IMR-90 (cell line): ENCODE measurements at regions not wholly inside any gene's neighbourhood (a gene's known extent, or its start where the extent isn't known, plus 50 kb on each side); places are given as distances from the start of the nearest gene placed in this dataset.

Experiments
- ATAC-seq: fragments of 200-7000 bp; cut with Tn5 transposase; 2 replicates; pipeline ENCODE4 v1.9.1; 2020; ENCODE audit warnings: low read depth, mild to moderate bottlenecking, moderate library complexity
- BruUV-seq: library from RNA; stranded (reverse); fragments of 400-500 nt; replicated peaks from 2 replicates; lab custom pipeline; 2021; lab: Mats Ljungman, UMichigan
- CTCF ChIA-PET: fragments of 300-600 bp; formaldehyde crosslinking; extraction: SDS; loops from one replicate; lab custom pipeline; 2021; ENCODE audit warnings: antibody characterized with exemption; lab: Yijun Ruan, JAX
- POLR2A ChIA-PET: fragments of 300-600 bp; sonication (Branson Sonifier 250); formaldehyde crosslinking; loops from one replicate; lab custom pipeline; 2022; ENCODE audit warnings: antibody characterized with exemption; ENCODE audit not compliant: unreplicated experiment; lab: Charles Lee
- DNase-seq: peaks from one replicate; pipeline ENCODE4 v3.0.0; 2013
- H2AFZ ChIP-seq: replicated peaks from 2 replicates; pipeline ENCODE3; 2013; ENCODE audit warnings: low read length, mild to moderate bottlenecking; ENCODE audit not compliant: poor library complexity
- H2AK5ac ChIP-seq: 2 replicates; pipeline ENCODE4 v1.6.1; 2013; ENCODE audit warnings: low read depth, low read length, inconsistent platforms
- H2AK9ac ChIP-seq: replicated peaks from 2 replicates; pipeline ENCODE3; 2013; ENCODE audit warnings: mild to moderate bottlenecking, low read depth, low read length, moderate library complexity; ENCODE audit not compliant: poor library complexity
- H2BK120ac ChIP-seq: 2 replicates; pipeline ENCODE4 v1.6.1; 2013; ENCODE audit warnings: low read depth, low read length, inconsistent platforms
- H2BK15ac ChIP-seq: 3 replicates; pipeline ENCODE4 v1.6.1; 2013; ENCODE audit warnings: low read depth, low read length, inconsistent platforms
- H2BK20ac ChIP-seq: 2 replicates; pipeline ENCODE4 v1.6.1; 2013; ENCODE audit warnings: low read depth, mild to moderate bottlenecking, inconsistent platforms, low read length, moderate library complexity
- H2BK5ac ChIP-seq: 2 replicates; pipeline ENCODE4 v1.6.1; 2013; ENCODE audit warnings: mild to moderate bottlenecking, low read depth, low read length, inconsistent platforms; ENCODE audit not compliant: poor library complexity, severe bottlenecking
- H3K14ac ChIP-seq: replicated peaks from 2 replicates; pipeline ENCODE4 v1.6.1; 2013; ENCODE audit warnings: low read depth, low read length, inconsistent platforms
- H3K18ac ChIP-seq: 2 replicates; pipeline ENCODE4 v1.6.1; 2013; ENCODE audit warnings: low read depth, low read length, control low read depth
- H3K23ac ChIP-seq: 2 replicates; pipeline ENCODE4 v1.6.1; 2013; ENCODE audit warnings: low read depth, low read length, inconsistent platforms
- H3K27ac ChIP-seq: 2 replicates; pipeline ENCODE4 v1.5.1; 2013; ENCODE audit warnings: mild to moderate bottlenecking, control low read depth, low read length; ENCODE audit not compliant: insufficient read depth
- H3K27me3 ChIP-seq: 2 replicates; pipeline ENCODE4 v1.6.1; 2013; ENCODE audit warnings: low read length; ENCODE audit not compliant: control insufficient read depth, insufficient read depth
- H3K36me3 ChIP-seq: 2 replicates; pipeline ENCODE4 v1.6.1; 2013; ENCODE audit warnings: low read length, mixed read lengths; ENCODE audit not compliant: control insufficient read depth, insufficient read depth
- H3K4ac ChIP-seq: 2 replicates; pipeline ENCODE4 v1.6.1; 2013; ENCODE audit warnings: low read depth, low read length, inconsistent platforms
- H3K4me1 ChIP-seq: 2 replicates; pipeline ENCODE4 v1.6.1; 2013; ENCODE audit warnings: low read length, mixed read lengths; ENCODE audit not compliant: control insufficient read depth, insufficient read depth
- H3K4me2 ChIP-seq: 2 replicates; pipeline ENCODE4 v1.6.1; 2013; ENCODE audit warnings: low read depth, mild to moderate bottlenecking, control low read depth, low read length, moderate library complexity
- H3K4me3 ChIP-seq: 2 replicates; pipeline ENCODE4 v1.5.1; 2013; ENCODE audit warnings: low read depth, mild to moderate bottlenecking, control low read depth, low read length, moderate library complexity; ENCODE audit not compliant: insufficient read depth
- H3K56ac ChIP-seq: 2 replicates; pipeline ENCODE4 v1.6.1; 2013; ENCODE audit warnings: low read length, inconsistent platforms; ENCODE audit not compliant: insufficient read depth; ENCODE audit errors: extremely low read depth
- H3K79me1 ChIP-seq, 2 experiments: 2 replicates each; pipeline ENCODE4 v1.6.1; 2013; ENCODE audit warnings: low read length in 2 of 2, inconsistent platforms in 1 of 2, low read depth in 1 of 2
- H3K9ac ChIP-seq: 2 replicates; pipeline ENCODE4 v1.6.1; 2013; ENCODE audit warnings: low read depth, low read length, control low read depth
- H3K9me1 ChIP-seq: 2 replicates; pipeline ENCODE4 v1.6.1; 2013; ENCODE audit warnings: low read length, inconsistent platforms; ENCODE audit not compliant: insufficient read depth
- H3K9me3 ChIP-seq: 2 replicates; pipeline ENCODE4 v1.6.1; 2013; ENCODE audit warnings: low read length; ENCODE audit not compliant: control insufficient read depth, insufficient read depth
- H4K20me1 ChIP-seq: 2 replicates; pipeline ENCODE4 v1.6.1; 2013; ENCODE audit warnings: low read length, inconsistent platforms; ENCODE audit not compliant: insufficient read depth
- H4K5ac ChIP-seq: 2 replicates; pipeline ENCODE4 v1.6.1; 2013; ENCODE audit warnings: mild to moderate bottlenecking, low read depth, low read length, control low read depth
- H4K8ac ChIP-seq, 2 experiments: 2 replicates each; pipeline ENCODE4 v1.6.1; 2013; ENCODE audit warnings: low read depth in 2 of 2, low read length in 2 of 2, control low read depth in 1 of 2, inconsistent platforms in 1 of 2
- H4K91ac ChIP-seq: 2 replicates; pipeline ENCODE4 v1.6.1; 2013; ENCODE audit warnings: low read depth, low read length, inconsistent platforms; ENCODE audit not compliant: insufficient read depth
- BHLHE40 ChIP-seq: fragments of 150-350 bp; IDR thresholded peaks from 2 replicates; pipeline ENCODE4 v1.6.1; 2016; ENCODE audit warnings: mild to moderate bottlenecking, low read depth, low read length
- CEBPB ChIP-seq: IDR thresholded peaks from 2 replicates; pipeline ENCODE4 v1.6.1; 2012; ENCODE audit warnings: low read depth, low read length, improper control_type of control experiment
- CTCF ChIP-seq: conservative IDR thresholded peaks from 2 replicates; pipeline ENCODE4 v1.5.1; 2012; ENCODE audit warnings: mild to moderate bottlenecking, low read depth, low read length, improper control_type of control experiment
- FOS ChIP-seq: fragments of 150-350 bp; IDR thresholded peaks from 2 replicates; pipeline ENCODE4 v1.6.1; 2016; ENCODE audit warnings: low read depth, low read length
- MAFK ChIP-seq: IDR thresholded peaks from 2 replicates; pipeline ENCODE4 v1.6.1; 2012; ENCODE audit warnings: low read depth, low read length, improper control_type of control experiment
- MXI1 ChIP-seq: IDR thresholded peaks from 2 replicates; pipeline ENCODE4 v1.6.1; 2012; ENCODE audit warnings: low read depth, mild to moderate bottlenecking, low read length, moderate library complexity, borderline replicate concordance
- NFE2L2 ChIP-seq: fragments of 150-350 bp; IDR thresholded peaks from 2 replicates; pipeline ENCODE4 v1.6.1; 2016; ENCODE audit warnings: low read depth, mild to moderate bottlenecking, low read length
- POLR2A ChIP-seq: IDR thresholded peaks from 2 replicates; pipeline ENCODE4 v1.6.1; 2012; ENCODE audit warnings: mild to moderate bottlenecking, low read depth, low read length
- RCOR1 ChIP-seq: IDR thresholded peaks from 2 replicates; pipeline ENCODE4 v1.6.1; 2012; ENCODE audit warnings: mild to moderate bottlenecking, low read length, improper control_type of control experiment; ENCODE audit not compliant: insufficient replicate concordance
- RFX5 ChIP-seq: IDR thresholded peaks from 2 replicates; pipeline ENCODE4 v1.8.0; 2012; ENCODE audit warnings: low read depth, mild to moderate bottlenecking, low read length, moderate library complexity
- SMC3 ChIP-seq: fragments of 150-350 bp; IDR thresholded peaks from 2 replicates; pipeline ENCODE4 v1.6.1; 2016; ENCODE audit warnings: low read depth, mild to moderate bottlenecking, antibody characterized with exemption, low read length, moderate library complexity
- WGBS, 2 experiments: methylation state at CpG; one replicate each; pipeline versions ENCODE4 v1.1.5 to v1.1.7; 2013; ENCODE audit warnings: missing lambda C conversion rate in 2 of 2; ENCODE audit not compliant: insufficient read length in 1 of 2; ENCODE audit errors: extremely low coverage in 2 of 2; 5-methylcytosine and 5-hydroxymethylcytosine counted together
- dilution Hi-C: fragments of 300-500 bp; cut with HindIII; formaldehyde crosslinking; loops from one replicate; pipeline ENCODE4 v1.14.3; 2018; ENCODE audit warnings: low sequenced_read_pairs; ENCODE audit not compliant: unreplicated experiment
- in situ Hi-C: fragments of 300-500 bp; cut with MboI; formaldehyde crosslinking; loops from 3 replicates; pipeline ENCODE4 v1.14.3; 2019; ENCODE audit warnings: low sequenced_read_pairs, inconsistent platforms, mixed read lengths
- intact Hi-C: fragments of 100-400 bp; cut with micrococcal nuclease; formaldehyde crosslinking; loops from 2 replicates; pipeline ENCODE4 v1.10.0; 2022
- TF ChIP-seq, protein P1 (sequence below): fragments of 150-350 bp; IDR thresholded peaks from 2 replicates; pipeline ENCODE4 v1.6.1; 2016; ENCODE audit warnings: low read depth, mild to moderate bottlenecking, low read length, moderate library complexity, borderline replicate concordance

DNA sequence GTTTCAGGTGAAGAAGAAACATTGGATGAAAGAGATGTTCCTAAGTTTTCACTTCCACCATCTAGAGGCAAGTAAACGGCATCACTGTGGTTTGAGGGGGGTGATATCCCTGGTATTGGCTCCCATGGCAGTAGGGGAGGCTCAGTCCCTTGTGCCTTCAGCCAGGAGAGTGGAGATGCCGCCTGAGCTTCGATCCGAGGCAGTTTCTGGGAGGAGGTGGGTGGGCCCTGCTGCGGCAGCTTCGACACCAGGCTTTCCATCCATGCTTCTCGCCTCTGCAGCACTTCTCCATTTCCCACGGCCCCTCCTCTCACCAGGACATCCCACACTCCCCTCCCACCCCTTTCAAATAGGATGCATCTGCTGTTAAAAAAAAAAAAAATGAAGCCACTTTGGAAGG lies 258.3 kb downstream of the GADD45G start:
- CTCF ChIA-PET: no interaction called here
- H2BK20ac ChIP-seq: no peak overlapping the region

More for the DNA sequence above, 258.3 kb downstream of the GADD45G start:
- Histone ChIP-seq H3K4me3 (no peak overlapping the region), H3K4me1 (no peaks in the 10 kb centered on the region), H3K23ac (no peak overlapping the region), H3K14ac (no peak overlapping the region), H3K27me3 (no peaks in the 10 kb centered on the region; the same call in 1 of the 2 replicates), H4K20me1 (no peaks in the 10 kb centered on the region), H4K91ac (no peak overlapping the region), H3K9me1 (no peaks in the 10 kb centered on the region), H2AK5ac (no peak overlapping the region), H3K79me1 (no peaks in the 10 kb centered on the region), H3K36me3 (no peaks in the 10 kb centered on the region), H3K4me2 (no peak overlapping the region), H3K9ac (no peak overlapping the region), H4K8ac (no peak overlapping the region), H2BK15ac (no peak overlapping the region), H3K18ac (no peak overlapping the region), H2BK5ac (no peak overlapping the region), H2AFZ (no peak overlapping the region), H3K27ac (no peak overlapping the region), H4K5ac (no peak overlapping the region), H3K4ac (no peak overlapping the region), H2BK120ac (no peak overlapping the region), H2AK9ac (no peak overlapping the region), H3K9me3 (no peaks in the 10 kb centered on the region), H3K56ac (no peak overlapping the region)
- no TSS peak for BruUV-seq
- intact Hi-C loops (no loop called here), in situ Hi-C loops (no loop called here), dilution Hi-C loops (no loop called here)
- TF ChIP-seq BHLHE40 (no peak), MAFK (no peak), NFE2L2 (no peak), RCOR1 (no peak), MXI1 (no peak), CEBPB (no peak), SMC3 (no peak), POLR2A (no peak), RFX5 (no peak), CTCF (no peak), FOS (no peak)
- TF ChIP-seq, protein P1, sequence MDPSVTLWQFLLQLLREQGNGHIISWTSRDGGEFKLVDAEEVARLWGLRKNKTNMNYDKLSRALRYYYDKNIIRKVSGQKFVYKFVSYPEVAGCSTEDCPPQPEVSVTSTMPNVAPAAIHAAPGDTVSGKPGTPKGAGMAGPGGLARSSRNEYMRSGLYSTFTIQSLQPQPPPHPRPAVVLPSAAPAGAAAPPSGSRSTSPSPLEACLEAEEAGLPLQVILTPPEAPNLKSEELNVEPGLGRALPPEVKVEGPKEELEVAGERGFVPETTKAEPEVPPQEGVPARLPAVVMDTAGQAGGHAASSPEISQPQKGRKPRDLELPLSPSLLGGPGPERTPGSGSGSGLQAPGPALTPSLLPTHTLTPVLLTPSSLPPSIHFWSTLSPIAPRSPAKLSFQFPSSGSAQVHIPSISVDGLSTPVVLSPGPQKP: no peak
- POLR2A ChIA-PET: no interaction called here
- ATAC-seq (no peak), DNase-seq (no peak)
- whole genome bisulfite sequencing, 2 experiments: no CpG with 5 or more reads among the region's 8 CpGs
